Upper lobe of left lung (tissue), 4 donors: ENCODE measurements at regions not wholly inside any gene's neighbourhood (a gene's known extent, or its start where the extent isn't known, plus 50 kb on each side); places are given as distances from the start of the nearest gene placed in this dataset.

Experiments
- CTCF ChIP-seq, 6 experiments: fragments of 450-650 bp in 4 of 6; fragments of 200-600 bp in 2 of 6; sonication (generic) in 2 of 6; IDR thresholded peaks; one replicate each; pipeline ENCODE4 v1.5.1; 2016 to 2019; ENCODE audit warnings: antibody characterized with exemption in 6 of 6
- POLR2A ChIP-seq, 4 donors: fragments of 450-650 bp; IDR thresholded peaks; one replicate each; pipeline ENCODE4 v1.5.1; 2016 to 2017; ENCODE audit warnings: antibody characterized with exemption in 4 of 4, mild to moderate bottlenecking in 2 of 4

DNA sequence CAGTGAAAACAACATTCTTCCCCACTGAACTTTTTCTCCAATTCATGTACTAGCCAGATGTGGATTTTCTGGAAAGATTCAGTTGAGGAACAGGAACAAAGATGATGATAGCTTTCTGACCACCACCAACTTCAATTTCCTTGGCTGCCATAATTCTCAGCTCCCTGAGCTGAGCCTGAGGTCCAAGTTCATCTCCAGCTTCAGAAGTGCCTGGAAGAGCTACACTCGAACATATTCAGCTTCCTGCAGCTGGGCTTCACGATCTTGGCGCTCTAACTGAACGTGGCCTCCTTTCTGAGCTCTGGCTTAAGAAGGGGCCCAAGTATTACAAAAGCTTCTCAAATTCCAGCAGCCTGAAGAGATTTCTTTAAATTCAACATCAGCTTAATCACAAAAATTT, 83.9 kb downstream of the QDPR start:
- TF ChIP-seq POLR2A (IDR thresholded peaks at IDR 0.05) (no peak), CTCF (IDR thresholded peaks at IDR 0.05) (no peak)
